ENCODE measurements at regions not wholly inside any gene's neighbourhood (a gene's known extent, or its start where the extent isn't known, plus 50 kb on each side); places are given as distances from the start of the nearest gene placed in this dataset.

DNA sequence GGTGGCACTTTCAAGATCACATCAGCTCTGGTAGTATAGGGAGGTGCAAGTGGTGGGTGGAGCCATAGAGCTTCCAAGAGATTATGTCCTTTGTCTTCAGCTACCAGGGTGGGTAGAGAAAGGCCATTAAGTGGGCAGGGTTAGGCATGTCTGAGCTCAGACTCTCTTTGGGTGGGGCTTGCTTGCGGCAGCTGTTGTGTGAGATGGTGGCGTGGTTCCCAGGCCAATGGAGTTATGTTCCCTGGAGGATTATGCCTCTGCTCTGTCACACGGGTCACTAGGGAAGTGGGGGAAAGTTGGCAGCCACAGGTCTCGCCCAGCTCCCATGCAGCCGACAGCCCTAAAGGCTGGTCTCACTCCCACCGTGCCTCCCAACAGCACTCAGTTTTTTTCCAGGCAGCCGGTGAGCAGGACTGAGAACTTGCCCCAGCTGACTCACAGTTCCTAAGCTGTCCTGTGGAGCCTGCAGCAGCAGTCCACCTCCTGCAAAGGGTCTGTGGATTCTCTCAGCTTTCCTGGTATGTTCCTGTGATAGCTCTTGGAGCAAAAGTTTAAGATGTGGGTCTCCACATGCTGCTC is 459.0 kb downstream of the SH2D4B start:
- DNase-seq (ENCODE audit: low spot score): peak; percentile 9
- POLR2A ChIA-PET (ENCODE audit: low non-redundant PET): no interaction called here
- no TSS peak for BruUV-seq (replicated peaks)
- H3K36me3 ChIP-seq (ENCODE audit: insufficient read depth, low read length, poor library complexity, severe bottlenecking): no peaks in the 10 kb centered on the region
- no peak overlapping the region for H3K27ac ChIP-seq (ENCODE audit: low read depth, low read length, poor library complexity, severe bottlenecking)
- no peaks in the 10 kb centered on the region for H3K4me1 ChIP-seq (ENCODE audit: insufficient read depth, low read length, poor library complexity, severe bottlenecking)
- TF ChIP-seq, protein P1, sequence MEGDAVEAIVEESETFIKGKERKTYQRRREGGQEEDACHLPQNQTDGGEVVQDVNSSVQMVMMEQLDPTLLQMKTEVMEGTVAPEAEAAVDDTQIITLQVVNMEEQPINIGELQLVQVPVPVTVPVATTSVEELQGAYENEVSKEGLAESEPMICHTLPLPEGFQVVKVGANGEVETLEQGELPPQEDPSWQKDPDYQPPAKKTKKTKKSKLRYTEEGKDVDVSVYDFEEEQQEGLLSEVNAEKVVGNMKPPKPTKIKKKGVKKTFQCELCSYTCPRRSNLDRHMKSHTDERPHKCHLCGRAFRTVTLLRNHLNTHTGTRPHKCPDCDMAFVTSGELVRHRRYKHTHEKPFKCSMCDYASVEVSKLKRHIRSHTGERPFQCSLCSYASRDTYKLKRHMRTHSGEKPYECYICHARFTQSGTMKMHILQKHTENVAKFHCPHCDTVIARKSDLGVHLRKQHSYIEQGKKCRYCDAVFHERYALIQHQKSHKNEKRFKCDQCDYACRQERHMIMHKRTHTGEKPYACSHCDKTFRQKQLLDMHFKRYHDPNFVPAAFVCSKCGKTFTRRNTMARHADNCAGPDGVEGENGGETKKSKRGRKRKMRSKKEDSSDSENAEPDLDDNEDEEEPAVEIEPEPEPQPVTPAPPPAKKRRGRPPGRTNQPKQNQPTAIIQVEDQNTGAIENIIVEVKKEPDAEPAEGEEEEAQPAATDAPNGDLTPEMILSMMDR (conservative IDR thresholded peaks at IDR 0.05; ENCODE audit: low read depth, low read length): no peak
- intact Hi-C loops (cut with micrococcal nuclease; ENCODE audit: unreplicated experiment): no loop called here
- CTCF ChIA-PET: no interaction called here
- H3K27me3 ChIP-seq (replicated peaks; ENCODE audit: insufficient read depth, low read depth, low read length, poor library complexity): no peaks in the 10 kb centered on the region
- H3K4me3 ChIP-seq (ENCODE audit: low read depth, low read length, poor library complexity, severe bottlenecking): no peak overlapping the region
- H3K9me3 ChIP-seq (ENCODE audit: low read depth, low read length, poor library complexity, severe bottlenecking): no peaks in the 10 kb centered on the region

DNA sequence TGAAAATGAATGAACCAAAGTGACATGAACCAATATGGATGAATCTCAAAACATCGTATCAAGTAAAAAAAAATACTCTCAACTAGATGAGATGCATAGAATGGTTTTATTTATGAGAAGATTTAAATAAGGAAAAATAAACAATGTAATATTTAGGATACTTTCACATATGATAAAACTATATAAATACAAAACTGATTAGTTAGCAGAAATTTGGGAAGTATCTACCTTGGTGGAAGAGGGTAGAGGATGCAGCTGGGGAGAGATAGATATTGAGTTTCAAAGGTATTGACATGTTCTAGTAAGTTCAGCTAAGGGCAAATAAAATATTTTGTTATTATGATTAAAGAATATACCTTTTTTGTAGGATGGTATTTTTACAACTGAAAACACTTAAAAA is 463.1 kb downstream of the SH2D4B start:
- Histone ChIP-seq H3K9me3 (ENCODE audit: low read depth, low read length, poor library complexity, severe bottlenecking) (no peaks in the 10 kb centered on the region), H3K4me3 (ENCODE audit: low read depth, low read length, poor library complexity, severe bottlenecking) (no peak overlapping the region), H3K36me3 (ENCODE audit: insufficient read depth, low read length, poor library complexity, severe bottlenecking) (no peaks in the 10 kb centered on the region), H3K27ac (ENCODE audit: low read depth, low read length, poor library complexity, severe bottlenecking) (no peak overlapping the region), H3K27me3 (replicated peaks; ENCODE audit: insufficient read depth, low read depth, low read length, poor library complexity) (no peaks in the 10 kb centered on the region), H3K4me1 (ENCODE audit: insufficient read depth, low read length, poor library complexity, severe bottlenecking) (no peaks in the 10 kb centered on the region)
- TF ChIP-seq, protein P1 (conservative IDR thresholded peaks at IDR 0.05; ENCODE audit: low read depth, low read length): no peak
- TF ChIP-seq EZH2 (IDR thresholded peaks at IDR 0.05; ENCODE audit: borderline replicate concordance, low read depth, low read length, poor library complexity, severe bottlenecking): no peak
- BruUV-seq (replicated peaks): no TSS peak
- ChIA-PET CTCF (no interaction called here), POLR2A (ENCODE audit: low non-redundant PET) (no interaction called here)
- intact Hi-C loops (cut with micrococcal nuclease; ENCODE audit: unreplicated experiment): no loop called here
- no peak for DNase-seq (ENCODE audit: low spot score)

DNA sequence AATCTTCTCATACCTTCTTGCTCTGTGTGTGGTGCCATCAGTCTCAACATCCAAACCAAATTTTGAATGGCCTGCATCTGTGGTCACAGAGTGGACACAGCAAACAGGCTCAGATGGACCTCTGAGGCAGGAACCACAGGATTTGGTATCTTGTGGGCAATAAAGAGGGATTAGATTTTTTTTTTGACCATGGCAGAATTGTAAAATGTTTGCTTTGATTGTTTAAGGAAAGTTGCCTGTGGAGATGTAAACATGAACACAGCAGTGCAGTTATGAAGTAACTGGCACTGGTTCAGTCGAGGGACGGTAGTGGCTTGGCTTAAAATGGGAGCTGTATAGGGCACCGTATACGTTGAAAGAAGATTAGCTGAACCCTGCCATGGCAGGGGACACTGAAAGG is 464.7 kb downstream of the SH2D4B start:
- POLR2A ChIA-PET (ENCODE audit: low non-redundant PET): no interaction called here
- no peak for DNase-seq (ENCODE audit: low spot score)
- no peak for TF ChIP-seq EZH2 (IDR thresholded peaks at IDR 0.05; ENCODE audit: borderline replicate concordance, low read depth, low read length, poor library complexity, severe bottlenecking)
- TF ChIP-seq, protein P1 (conservative IDR thresholded peaks at IDR 0.05; ENCODE audit: low read depth, low read length): no peak
- no peaks in the 10 kb centered on the region for H3K27me3 ChIP-seq (replicated peaks; ENCODE audit: insufficient read depth, low read depth, low read length, poor library complexity)
- H3K4me3 ChIP-seq (ENCODE audit: low read depth, low read length, poor library complexity, severe bottlenecking): no peak overlapping the region
- intact Hi-C loops (cut with micrococcal nuclease; ENCODE audit: unreplicated experiment): no loop called here
- H3K9me3 ChIP-seq (ENCODE audit: low read depth, low read length, poor library complexity, severe bottlenecking): no peaks in the 10 kb centered on the region
- H3K36me3 ChIP-seq (ENCODE audit: insufficient read depth, low read length, poor library complexity, severe bottlenecking): no peaks in the 10 kb centered on the region
- no peak overlapping the region for H3K27ac ChIP-seq (ENCODE audit: low read depth, low read length, poor library complexity, severe bottlenecking)
- no peaks in the 10 kb centered on the region for H3K4me1 ChIP-seq (ENCODE audit: insufficient read depth, low read length, poor library complexity, severe bottlenecking)
- no TSS peak for BruUV-seq (replicated peaks)
- CTCF ChIA-PET: no interaction called here

Measured in A673 (cell line).